ENCODE measurements at regions not wholly inside any gene's neighbourhood (a gene's known extent, or its start where the extent isn't known, plus 50 kb on each side); places are given as distances from the start of the nearest gene placed in this dataset.

DNA sequence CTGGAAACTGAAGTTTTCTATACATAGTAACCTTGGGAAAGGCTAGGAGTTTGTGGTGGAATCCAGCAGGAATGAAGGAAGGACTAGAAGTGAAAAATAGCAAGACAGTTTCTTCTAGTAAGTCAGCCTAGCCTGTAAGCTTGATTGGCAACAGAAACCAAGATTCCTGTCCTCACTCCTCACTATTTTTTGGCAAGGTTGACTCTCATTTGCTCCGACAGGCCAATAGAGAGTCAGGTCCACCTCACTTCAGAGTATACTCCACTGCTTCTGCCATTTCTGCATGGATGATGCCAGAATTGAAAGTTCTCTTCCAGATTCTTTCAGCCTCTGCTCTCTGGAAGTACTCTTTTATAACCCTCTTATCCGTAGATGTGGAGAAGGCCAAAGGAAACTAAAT lies 352.4 kb downstream of the ZNF516 start:
- TF ChIP-seq, protein P1, sequence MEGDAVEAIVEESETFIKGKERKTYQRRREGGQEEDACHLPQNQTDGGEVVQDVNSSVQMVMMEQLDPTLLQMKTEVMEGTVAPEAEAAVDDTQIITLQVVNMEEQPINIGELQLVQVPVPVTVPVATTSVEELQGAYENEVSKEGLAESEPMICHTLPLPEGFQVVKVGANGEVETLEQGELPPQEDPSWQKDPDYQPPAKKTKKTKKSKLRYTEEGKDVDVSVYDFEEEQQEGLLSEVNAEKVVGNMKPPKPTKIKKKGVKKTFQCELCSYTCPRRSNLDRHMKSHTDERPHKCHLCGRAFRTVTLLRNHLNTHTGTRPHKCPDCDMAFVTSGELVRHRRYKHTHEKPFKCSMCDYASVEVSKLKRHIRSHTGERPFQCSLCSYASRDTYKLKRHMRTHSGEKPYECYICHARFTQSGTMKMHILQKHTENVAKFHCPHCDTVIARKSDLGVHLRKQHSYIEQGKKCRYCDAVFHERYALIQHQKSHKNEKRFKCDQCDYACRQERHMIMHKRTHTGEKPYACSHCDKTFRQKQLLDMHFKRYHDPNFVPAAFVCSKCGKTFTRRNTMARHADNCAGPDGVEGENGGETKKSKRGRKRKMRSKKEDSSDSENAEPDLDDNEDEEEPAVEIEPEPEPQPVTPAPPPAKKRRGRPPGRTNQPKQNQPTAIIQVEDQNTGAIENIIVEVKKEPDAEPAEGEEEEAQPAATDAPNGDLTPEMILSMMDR (conservative IDR thresholded peaks at IDR 0.05), result no peak
- TF ChIP-seq EZH2 (IDR thresholded peaks at IDR 0.05; ENCODE audit: low read depth), result no peak
